B cell (primary cell): ENCODE measurements at regions not wholly inside any gene's neighbourhood (a gene's known extent, or its start where the extent isn't known, plus 50 kb on each side); places are given as distances from the start of the nearest gene placed in this dataset.

ENCODE experiments used
- ATAC-seq: fragments of 200-7000 bp; cut with Tn5 transposase; one replicate; pipeline ENCODE4 v1.10.0; 2021; ENCODE audit warnings: low read depth, mild to moderate bottlenecking, moderate number of reproducible peaks, moderate library complexity
- CTCF ChIA-PET: fragments of 350-600 bp; sonication (Branson Sonifier 250); formaldehyde crosslinking; loops from one replicate; lab custom pipeline; 2021; ENCODE audit warnings: antibody characterized with exemption, inconsistent platforms; lab: Charles Lee
- POLR2A ChIA-PET: fragments of 350-600 bp; sonication (Branson Sonifier 250); formaldehyde crosslinking; loops from one replicate; lab custom pipeline; 2021; ENCODE audit warnings: antibody characterized with exemption; lab: Charles Lee
- DNase-seq: peaks from one replicate; pipeline ENCODE4 v3.0.0; 2013
- H2AFZ ChIP-seq: 2 replicates; pipeline ENCODE4 v1.6.1; 2012; ENCODE audit warnings: mild to moderate bottlenecking, low read depth, low read length; ENCODE audit not compliant: insufficient read depth, poor library complexity, severe bottlenecking
- H3K27ac ChIP-seq, 2 donors: 1 replicate in 1 of 2; 2 replicates in 1 of 2; pipeline ENCODE4 v1.5.1; 2012 to 2013; ENCODE audit warnings: low read length in 2 of 2, mild to moderate bottlenecking in 2 of 2, moderate library complexity in 1 of 2
- H3K27me3 ChIP-seq, 4 experiments: fragments of 200-600 bp in 1 of 4; sonication (generic) in 1 of 4; replicated peaks in 1 of 4; 1 replicate in 2 of 4; 2 replicates in 2 of 4; pipeline versions ENCODE4 v1.6.1 to v1.7.0; 2013 to 2016; ENCODE audit warnings: low read length in 3 of 4, mild to moderate bottlenecking in 2 of 4, mixed read lengths in 1 of 4, moderate library complexity in 1 of 4; ENCODE audit not compliant: insufficient read depth in 4 of 4, control insufficient read depth in 3 of 4; ENCODE audit errors: control extremely low read depth in 1 of 4
- H3K36me3 ChIP-seq, 2 experiments: replicated peaks in 1 of 2; 1 replicate in 1 of 2; 2 replicates in 1 of 2; pipeline versions ENCODE4 v1.6.1 to v1.7.1; 2013; ENCODE audit warnings: low read length in 1 of 2; ENCODE audit not compliant: insufficient read depth in 2 of 2, control insufficient read depth in 1 of 2; ENCODE audit errors: control extremely low read depth in 1 of 2, extremely low read depth in 1 of 2
- H3K4me1 ChIP-seq, 2 donors: fragments of 200-600 bp in 1 of 2; sonication (generic) in 1 of 2; 1 replicate in 1 of 2; 2 replicates in 1 of 2; pipeline versions ENCODE4 v1.5.1 to v1.6.1; 2013 to 2017; ENCODE audit warnings: low read length in 2 of 2; ENCODE audit not compliant: control insufficient read depth in 2 of 2, insufficient read depth in 2 of 2
- H3K4me2 ChIP-seq: replicated peaks from 2 replicates; pipeline ENCODE3; 2012; ENCODE audit warnings: mild to moderate bottlenecking, low read depth, low read length; ENCODE audit not compliant: poor library complexity, severe bottlenecking
- H3K4me3 ChIP-seq, 5 experiments: fragments of 200-600 bp in 1 of 5; sonication (generic) in 1 of 5; 1 replicate in 3 of 5; 2 replicates in 2 of 5; pipeline versions ENCODE4 v1.5.1 to v1.7.0; 2011 to 2016; ENCODE audit warnings: low read length in 4 of 5, mild to moderate bottlenecking in 4 of 5, low read depth in 2 of 5, control low read depth in 1 of 5, moderate library complexity in 1 of 5; ENCODE audit not compliant: insufficient read depth in 1 of 5; ENCODE audit errors: control extremely low read depth in 1 of 5, extremely low read depth in 1 of 5
- H3K79me2 ChIP-seq: fragments of 200-600 bp; sonication (generic); one replicate; pipeline ENCODE4 v1.6.0; 2016; ENCODE audit warnings: low read length; ENCODE audit not compliant: control insufficient read depth, insufficient read depth
- H3K9ac ChIP-seq: fragments of 200-600 bp; sonication (generic); 2 replicates; pipeline ENCODE4 v1.6.1; 2017; ENCODE audit warnings: mild to moderate bottlenecking, low read length, moderate library complexity
- H3K9me3 ChIP-seq, 3 donors: one replicate each; pipeline versions ENCODE4 v1.6.1 to v1.7.1; 2013; ENCODE audit warnings: low read length in 2 of 3; ENCODE audit not compliant: control insufficient read depth in 2 of 3, insufficient read depth in 1 of 3; ENCODE audit errors: control extremely low read depth in 1 of 3
- H4K20me1 ChIP-seq: 2 replicates; pipeline ENCODE4 v1.6.0; 2012; ENCODE audit warnings: mild to moderate bottlenecking, low read length; ENCODE audit not compliant: insufficient read depth, control insufficient read depth, poor library complexity, severe bottlenecking
- H3K27ac Mint-ChIP-seq: one replicate; pipeline ENCODE4 v1.8.0; 2021; ENCODE audit warnings: mixed read lengths
- H3K27me3 Mint-ChIP-seq: one replicate; pipeline ENCODE4 v1.8.0; 2021; ENCODE audit warnings: mixed read lengths
- H3K4me1 Mint-ChIP-seq: one replicate; pipeline ENCODE4 v1.8.0; 2021; ENCODE audit warnings: mixed read lengths
- H3K4me3 Mint-ChIP-seq: one replicate; pipeline ENCODE4 v1.8.0; 2021; ENCODE audit warnings: mixed read lengths
- H3K9me3 Mint-ChIP-seq: one replicate; pipeline ENCODE4 v1.8.0; 2022; ENCODE audit warnings: mixed read lengths; ENCODE audit not compliant: insufficient read depth
- EZH2 ChIP-seq: IDR thresholded peaks from 2 replicates; pipeline ENCODE4 v1.6.1; 2012; ENCODE audit warnings: borderline replicate concordance, low read depth, mild to moderate bottlenecking, moderate library complexity, low read length; ENCODE audit not compliant: insufficient read depth, poor library complexity, severe bottlenecking
- WGBS: methylation state at CpG from one replicate; pipeline ENCODE4 v1.1.5; 2013; ENCODE audit warnings: missing lambda C conversion rate; ENCODE audit not compliant: insufficient coverage; 5-methylcytosine and 5-hydroxymethylcytosine counted together
- intact Hi-C: fragments of 100-400 bp; cut with micrococcal nuclease; formaldehyde crosslinking; loops from one replicate; pipeline ENCODE4 v1.10.0; 2022
- TF ChIP-seq, protein P1 (sequence below): fragments of 200-600 bp; IDR thresholded peaks from one replicate; pipeline ENCODE4 v1.8.0; 2022; ENCODE audit warnings: antibody characterized with exemption, mild to moderate bottlenecking

DNA sequence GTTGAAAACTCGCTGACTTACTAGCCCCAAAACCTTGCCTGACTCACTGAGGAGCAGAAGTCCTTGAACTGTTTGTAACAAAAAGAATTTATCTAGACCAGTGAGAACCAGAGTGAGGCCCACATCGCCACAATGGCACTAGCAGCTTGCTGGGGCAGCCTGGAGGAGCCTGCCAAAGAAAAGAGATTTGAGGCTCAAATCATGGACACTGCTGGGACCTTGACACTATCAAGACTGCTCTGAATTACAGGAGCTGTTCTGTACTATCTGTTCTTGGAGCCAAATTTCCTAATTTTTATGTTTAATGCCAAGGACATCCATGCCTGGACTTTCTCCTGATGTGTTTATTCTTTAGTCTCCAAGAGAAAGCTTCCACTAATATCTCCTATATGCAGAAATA, 82.0 kb upstream of the JCAD start:
- Mint-ChIP-seq H3K27ac (no peak overlapping the region), H3K4me1 (no peaks in the 10 kb centered on the region), H3K9me3 (no peaks in the 10 kb centered on the region), H3K27me3 (peaks cover 2% of the 10 kb centered on the region), H3K4me3 (no peak overlapping the region)
- H4K20me1 ChIP-seq: no peaks in the 10 kb centered on the region
- H3K4me3 ChIP-seq: no peak overlapping the region
- DNase-seq (no peak), ATAC-seq (no peak)
- POLR2A ChIA-PET: no interaction called here
- no peaks in the 10 kb centered on the region for H3K4me1 ChIP-seq
- CTCF ChIA-PET: no interaction called here
- H3K27me3 ChIP-seq: no peaks in the 10 kb centered on the region
- H3K4me2 ChIP-seq: no peak overlapping the region
- no peaks in the 10 kb centered on the region for H3K79me2 ChIP-seq
- TF ChIP-seq EZH2: no peak
- TF ChIP-seq, protein P1, sequence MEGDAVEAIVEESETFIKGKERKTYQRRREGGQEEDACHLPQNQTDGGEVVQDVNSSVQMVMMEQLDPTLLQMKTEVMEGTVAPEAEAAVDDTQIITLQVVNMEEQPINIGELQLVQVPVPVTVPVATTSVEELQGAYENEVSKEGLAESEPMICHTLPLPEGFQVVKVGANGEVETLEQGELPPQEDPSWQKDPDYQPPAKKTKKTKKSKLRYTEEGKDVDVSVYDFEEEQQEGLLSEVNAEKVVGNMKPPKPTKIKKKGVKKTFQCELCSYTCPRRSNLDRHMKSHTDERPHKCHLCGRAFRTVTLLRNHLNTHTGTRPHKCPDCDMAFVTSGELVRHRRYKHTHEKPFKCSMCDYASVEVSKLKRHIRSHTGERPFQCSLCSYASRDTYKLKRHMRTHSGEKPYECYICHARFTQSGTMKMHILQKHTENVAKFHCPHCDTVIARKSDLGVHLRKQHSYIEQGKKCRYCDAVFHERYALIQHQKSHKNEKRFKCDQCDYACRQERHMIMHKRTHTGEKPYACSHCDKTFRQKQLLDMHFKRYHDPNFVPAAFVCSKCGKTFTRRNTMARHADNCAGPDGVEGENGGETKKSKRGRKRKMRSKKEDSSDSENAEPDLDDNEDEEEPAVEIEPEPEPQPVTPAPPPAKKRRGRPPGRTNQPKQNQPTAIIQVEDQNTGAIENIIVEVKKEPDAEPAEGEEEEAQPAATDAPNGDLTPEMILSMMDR: no peak
- peaks cover 0 to 5% (median 2%) of the 10 kb centered on the region in 3 donors for H3K9me3 ChIP-seq
- H3K36me3 ChIP-seq: no peaks in the 10 kb centered on the region
- H2AFZ ChIP-seq: no peak overlapping the region
- no peak overlapping the region for H3K27ac ChIP-seq
- 84% methylated on average over 2 of the region's 2 CpGs for whole genome bisulfite sequencing
- H3K9ac ChIP-seq: no peak overlapping the region
- intact Hi-C loops: no loop called here

DNA sequence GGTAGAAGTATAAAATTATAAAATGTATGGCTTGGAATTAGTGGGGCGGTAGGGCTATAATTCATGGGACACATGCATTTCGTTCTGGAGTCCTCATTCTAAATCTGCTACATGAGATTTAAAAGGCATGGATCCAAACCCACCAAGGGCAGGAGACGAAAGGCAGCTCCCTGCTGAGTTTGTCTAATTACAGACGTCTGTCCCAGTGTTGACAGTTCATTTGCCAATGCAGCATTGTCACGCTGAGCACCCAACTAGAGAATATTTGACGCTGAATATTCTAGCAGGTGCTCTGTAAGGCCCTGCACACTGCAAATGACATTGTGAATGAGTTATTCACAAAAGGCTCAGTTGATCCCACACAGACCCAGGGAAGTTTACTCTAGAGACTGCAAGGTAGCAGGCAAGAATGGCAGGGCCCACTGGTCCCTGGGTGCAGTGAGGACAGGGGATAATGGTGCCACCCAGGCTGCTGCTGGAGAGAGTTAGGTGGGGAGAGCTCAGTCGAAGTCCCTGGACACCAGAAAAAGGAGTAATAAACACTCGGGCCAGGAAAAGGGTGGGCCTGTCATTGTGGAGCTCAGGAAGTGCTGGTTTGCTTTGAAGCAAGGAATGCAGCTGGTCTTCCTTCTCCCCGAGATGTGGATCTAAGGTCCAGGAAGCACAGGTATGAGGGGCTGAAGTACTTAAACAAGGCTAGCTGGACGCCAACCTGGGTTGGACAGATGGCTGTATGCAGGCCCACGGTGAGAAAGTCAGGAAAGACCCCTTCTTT, 75.0 kb upstream of the JCAD start:
- H3K4me2 ChIP-seq: no peak overlapping the region
- ATAC-seq: no peak
- no peaks in the 10 kb centered on the region for H3K79me2 ChIP-seq
- no peak overlapping the region for H3K4me3 ChIP-seq
- intact Hi-C loops: no loop called here
- no peak overlapping the region for H3K27ac ChIP-seq
- H3K27me3 Mint-ChIP-seq: peaks cover 6% of the 10 kb centered on the region
- no peaks in the 10 kb centered on the region for H3K9me3 ChIP-seq
- no peaks in the 10 kb centered on the region for H4K20me1 ChIP-seq
- no peak overlapping the region for H3K9ac ChIP-seq
- ChIA-PET CTCF (no interaction called here), POLR2A (no interaction called here)
- 84% methylated on average over 11 of the region's 11 CpGs for WGBS
- H3K4me3 Mint-ChIP-seq: no peak overlapping the region
- no peak overlapping the region for H3K27ac Mint-ChIP-seq
- H3K27me3 ChIP-seq: no peaks in the 10 kb centered on the region
- no peaks in the 10 kb centered on the region for H3K4me1 Mint-ChIP-seq
- H3K4me1 ChIP-seq: no peaks in the 10 kb centered on the region
- no peak overlapping the region for H2AFZ ChIP-seq
- H3K9me3 Mint-ChIP-seq: no peaks in the 10 kb centered on the region
- no peaks in the 10 kb centered on the region for H3K36me3 ChIP-seq
- no peak for DNase-seq
- TF ChIP-seq, protein P1: no peak
- no peak for TF ChIP-seq EZH2
